Coronary artery (tissue), 2 donors: ENCODE measurements at regions not wholly inside any gene's neighbourhood (a gene's known extent, or its start where the extent isn't known, plus 50 kb on each side); places are given as distances from the start of the nearest gene placed in this dataset.

Experiments
- DNase-seq: peaks from one replicate; pipeline ENCODE4 v3.0.0-alpha.2; 2017; ENCODE audit warnings: low spot score
- H3K27ac ChIP-seq, 2 donors: fragments of 200-600 bp; sonication (generic); one replicate each; pipeline ENCODE4 v1.5.1; 2016 to 2019
- H3K4me3 ChIP-seq: fragments of 200-600 bp; sonication (generic); 2 replicates; pipeline ENCODE4 v1.5.1; 2016; ENCODE audit warnings: mild to moderate bottlenecking, moderate library complexity
- CTCF ChIP-seq: fragments of 200-600 bp; sonication (generic); IDR thresholded peaks from one replicate; pipeline ENCODE4 v1.5.1; 2019; ENCODE audit warnings: antibody characterized with exemption

DNA sequence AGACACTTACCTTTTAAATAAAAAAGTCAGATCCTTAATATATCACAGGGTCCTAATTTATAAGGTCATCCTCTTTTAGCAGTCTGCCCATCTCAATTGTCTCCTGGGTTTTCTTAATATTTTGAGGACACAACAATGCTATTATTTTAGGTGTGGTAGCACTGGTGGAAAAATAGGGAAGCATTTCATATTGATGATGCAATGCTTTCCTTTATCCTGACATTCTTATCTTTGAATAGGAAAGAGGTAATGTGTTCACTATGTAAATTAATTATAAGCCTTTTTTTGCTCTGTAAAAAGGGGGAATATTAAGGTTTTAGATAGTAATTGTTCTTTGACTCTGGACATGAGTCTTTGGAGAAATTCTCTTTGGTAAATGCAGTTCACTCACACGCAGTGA, 164.7 kb downstream of the YTHDC2 start:
- H3K4me3 ChIP-seq: no peak overlapping the region
- DNase-seq: no peak
- TF ChIP-seq CTCF: no peak

DNA sequence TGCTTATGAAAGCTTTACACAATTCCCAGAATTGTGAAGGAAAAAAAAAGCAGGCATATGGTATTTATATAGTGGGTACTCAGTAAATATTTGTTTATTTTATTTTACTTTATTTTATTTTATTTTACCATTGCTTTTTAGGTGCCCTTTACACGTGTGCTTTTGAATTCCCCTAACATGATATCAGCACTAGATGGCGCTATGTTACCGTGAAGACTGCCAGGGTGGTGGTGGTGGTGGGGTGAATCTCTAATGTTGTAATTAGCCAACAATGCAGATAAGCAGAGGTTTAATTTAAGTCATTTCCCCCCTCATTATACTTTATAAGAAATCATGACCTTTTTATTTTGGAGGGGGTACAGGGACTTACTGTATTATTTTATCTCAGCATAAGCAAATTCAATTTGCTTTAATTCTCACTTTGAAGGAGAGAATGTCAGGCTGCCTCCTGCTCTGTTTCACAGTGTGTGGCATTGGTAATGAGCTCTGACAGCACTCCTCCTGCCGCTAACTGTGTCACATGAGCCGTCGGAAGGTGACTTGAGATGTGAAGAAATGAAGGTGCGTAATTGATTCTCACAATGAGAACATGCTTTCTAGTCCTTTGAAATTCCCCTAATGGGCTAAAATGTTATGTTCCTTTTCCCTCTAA, 165.6 kb downstream of the YTHDC2 start:
- TF ChIP-seq CTCF: peak; percentile 54
- H3K27ac ChIP-seq: no peak overlapping the region
- DNase-seq: no peak
- no peak overlapping the region for H3K4me3 ChIP-seq

More for the DNA sequence above, 164.7 kb downstream of the YTHDC2 start:
- no peak overlapping the region for H3K27ac ChIP-seq

DNA sequence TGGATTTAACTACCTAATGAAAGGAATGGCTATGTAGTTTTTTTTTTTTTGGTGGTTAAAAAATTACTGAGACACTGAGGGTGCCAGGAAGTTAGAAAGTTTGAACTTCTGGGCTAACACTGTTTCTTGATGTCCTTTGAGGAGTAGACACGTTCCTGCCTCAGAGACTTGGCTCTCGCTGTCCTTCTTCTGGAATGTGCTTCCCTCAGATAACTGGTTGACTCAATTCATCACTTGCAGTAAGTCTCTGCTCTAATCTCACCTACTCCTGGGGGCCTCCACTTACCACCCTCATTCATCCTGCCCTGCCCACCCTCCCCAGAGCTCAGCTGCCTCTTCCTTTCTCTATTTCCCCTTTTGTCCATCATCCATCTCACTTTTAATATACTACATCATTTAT, 167.0 kb downstream of the YTHDC2 start:
- H3K4me3 ChIP-seq: no peak overlapping the region
- no peak for DNase-seq
- no peak for TF ChIP-seq CTCF
- H3K27ac ChIP-seq: no peak overlapping the region

GRCh38 chr5:113682497-113683136, 169.1 kb downstream of the YTHDC2 start:
- H3K27ac ChIP-seq: no peak overlapping the region
- TF ChIP-seq CTCF: no peak
- H3K4me3 ChIP-seq: no peak overlapping the region
- no peak for DNase-seq

DNA sequence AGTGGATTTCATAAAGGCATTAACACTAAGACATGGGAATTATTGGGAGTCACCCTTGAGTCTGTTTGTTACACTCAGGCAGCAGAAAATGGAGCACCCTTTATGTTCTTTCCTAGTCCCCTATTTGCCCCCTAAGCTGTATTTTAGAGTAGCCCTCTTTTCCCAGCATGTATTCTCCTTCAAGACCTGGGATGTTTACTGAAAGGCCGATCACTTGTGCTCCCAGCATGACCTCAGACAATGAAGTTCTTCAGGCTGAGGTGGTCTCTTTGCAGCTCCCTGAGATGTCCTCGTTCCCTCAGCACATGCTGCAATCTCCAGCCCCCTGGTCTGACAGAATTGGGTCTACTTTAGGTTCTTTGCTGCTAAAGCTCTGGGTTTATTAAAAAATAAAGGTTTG, 169.7 kb downstream of the YTHDC2 start:
- no peak for TF ChIP-seq CTCF
- no peak for DNase-seq

DNA sequence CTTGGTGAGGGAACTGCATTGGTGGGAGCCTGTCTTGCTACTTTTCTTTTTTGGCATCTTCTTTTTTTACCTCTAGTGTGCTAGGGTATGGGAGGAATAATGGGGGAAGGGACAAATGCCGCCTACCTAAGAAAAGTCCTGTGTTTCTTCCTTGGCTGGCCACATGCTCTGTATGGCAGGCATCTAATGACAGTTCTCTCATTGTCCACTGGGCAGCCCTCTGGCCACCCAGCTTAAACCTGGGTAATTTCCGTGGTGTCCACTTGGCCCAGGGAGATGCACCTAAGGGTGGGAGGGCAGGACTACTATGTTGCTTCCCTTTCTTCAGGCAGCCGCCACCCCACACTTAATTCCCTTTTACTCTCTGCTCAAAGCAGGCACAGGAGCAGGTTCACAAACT, 173.1 kb downstream of the YTHDC2 start:
- TF ChIP-seq CTCF: no peak
- Histone ChIP-seq H3K4me3 (no peak overlapping the region), H3K27ac (no peak overlapping the region)
- DNase-seq: no peak

More for the DNA sequence above, 169.7 kb downstream of the YTHDC2 start:
- no peak overlapping the region for H3K27ac ChIP-seq
- no peak overlapping the region for H3K4me3 ChIP-seq

- H3K4me3 ChIP-seq: no peak overlapping the region
- DNase-seq: no peak
- no peak for TF ChIP-seq CTCF
- no peak overlapping the region for H3K27ac ChIP-seq
Measured at GRCh38 chr5:113689647-113690046, 176.2 kb downstream of the YTHDC2 start.
